Upper lobe of left lung (tissue), 6 donors: ENCODE measurements at regions not wholly inside any gene's neighbourhood (a gene's known extent, or its start where the extent isn't known, plus 50 kb on each side); places are given as distances from the start of the nearest gene placed in this dataset.

Experiments
- ATAC-seq, 2 donors: fragments of 200-7000 bp; cut with Tn5 transposase; one replicate each; pipeline ENCODE4 v1.9.1; 2022; ENCODE audit warnings: mild to moderate bottlenecking in 2 of 2, moderate library complexity in 2 of 2; ENCODE audit not compliant: low FRiP score in 2 of 2
- DNase-seq, 2 donors: peaks; one replicate each; pipeline ENCODE4 v3.0.0-alpha.2; 2019 to 2020
- H3K27ac ChIP-seq, 4 donors: fragments of 200-600 bp; sonication (generic); one replicate each; pipeline ENCODE4 v1.5.1; 2016 to 2019
- H3K27me3 ChIP-seq, 4 donors: fragments of 200-600 bp; sonication (generic); one replicate each; pipeline ENCODE4 v1.5.1; 2017 to 2019
- H3K36me3 ChIP-seq, 4 donors: fragments of 200-600 bp; sonication (generic); one replicate each; pipeline ENCODE4 v1.5.1; 2016 to 2019
- H3K4me1 ChIP-seq, 4 donors: fragments of 200-600 bp; sonication (generic); one replicate each; pipeline ENCODE4 v1.5.1; 2018 to 2019
- H3K4me3 ChIP-seq, 4 donors: fragments of 200-600 bp; sonication (generic); one replicate each; pipeline ENCODE4 v1.5.1; 2017 to 2019; ENCODE audit warnings: mild to moderate bottlenecking in 2 of 4, moderate library complexity in 1 of 4
- H3K9me3 ChIP-seq, 4 donors: fragments of 200-600 bp; sonication (generic); one replicate each; pipeline ENCODE4 v1.5.1; 2018 to 2019
- EP300 ChIP-seq, 4 donors: sonication (generic); formaldehyde crosslinking; IDR thresholded peaks; one replicate each; pipeline ENCODE4 v1.5.1; 2017; ENCODE audit warnings: antibody characterized with exemption in 4 of 4, control low read depth in 2 of 4
- POLR2A ChIP-seq, 4 donors: fragments of 450-650 bp; IDR thresholded peaks; one replicate each; pipeline ENCODE4 v1.5.1; 2016 to 2017; ENCODE audit warnings: antibody characterized with exemption in 4 of 4, mild to moderate bottlenecking in 2 of 4
- POLR2AphosphoS5 ChIP-seq, 2 donors: sonication (generic); formaldehyde crosslinking; IDR thresholded peaks; one replicate each; pipeline ENCODE4 v1.5.1; 2017; ENCODE audit warnings: antibody characterized with exemption in 2 of 2
- WGBS, 2 donors: methylation state at CpG; one replicate each; pipeline ENCODE4 v1.1.5; 2017 to 2018; 5-methylcytosine and 5-hydroxymethylcytosine counted together
- TF ChIP-seq, protein P1 (sequence below), 6 experiments: fragments of 450-650 bp in 4 of 6; fragments of 200-600 bp in 2 of 6; sonication (generic) in 2 of 6; IDR thresholded peaks; one replicate each; pipeline ENCODE4 v1.5.1; 2016 to 2019; ENCODE audit warnings: antibody characterized with exemption in 6 of 6
- donor health status: DM: no; HTN: no; CAD: no; lungs with moderate emphysema.
- donor health status: DM: no; HTN: yes; CAD: no; lungs with severe emphysema.

DNA sequence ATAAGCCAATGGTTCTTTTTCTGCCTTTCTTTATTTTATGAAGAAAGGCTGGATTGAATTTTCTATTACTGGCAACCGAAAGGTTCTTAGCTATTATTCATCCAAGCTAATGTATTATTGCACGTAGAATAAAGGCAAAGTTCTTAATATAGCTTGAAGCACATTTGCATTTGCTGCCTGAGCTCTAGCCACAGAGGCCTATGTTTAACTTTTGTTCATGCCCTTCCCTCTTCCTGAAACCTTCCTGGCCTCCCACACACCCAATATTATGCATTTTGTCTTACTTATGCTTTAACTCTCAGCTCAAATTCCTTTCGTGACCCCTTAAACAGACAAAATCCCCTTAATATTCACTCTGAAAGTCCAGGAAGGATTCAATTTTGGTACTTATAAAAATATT, 71.0 kb upstream of the ZNF280D start:
- Histone ChIP-seq H3K36me3 (no peaks in the 10 kb centered on the region), H3K4me1 (no peaks in the 10 kb centered on the region), H3K27ac (no peak overlapping the region), H3K27me3 (no peaks in the 10 kb centered on the region), H3K4me3 (no peak overlapping the region), H3K9me3 (peaks cover 0 to 15% (median 8%) of the 10 kb centered on the region in 4 donors)
- DNase-seq (no peak), ATAC-seq (no peak)
- 94 to 95% methylated on average over 3 of the region's 3 CpGs for WGBS, 2 donors
- TF ChIP-seq EP300 (IDR thresholded peaks at IDR 0.05) = no peak
- TF ChIP-seq POLR2AphosphoS5 (IDR thresholded peaks at IDR 0.05) = no peak
- no peak for TF ChIP-seq POLR2A (IDR thresholded peaks at IDR 0.05)
- TF ChIP-seq, protein P1, sequence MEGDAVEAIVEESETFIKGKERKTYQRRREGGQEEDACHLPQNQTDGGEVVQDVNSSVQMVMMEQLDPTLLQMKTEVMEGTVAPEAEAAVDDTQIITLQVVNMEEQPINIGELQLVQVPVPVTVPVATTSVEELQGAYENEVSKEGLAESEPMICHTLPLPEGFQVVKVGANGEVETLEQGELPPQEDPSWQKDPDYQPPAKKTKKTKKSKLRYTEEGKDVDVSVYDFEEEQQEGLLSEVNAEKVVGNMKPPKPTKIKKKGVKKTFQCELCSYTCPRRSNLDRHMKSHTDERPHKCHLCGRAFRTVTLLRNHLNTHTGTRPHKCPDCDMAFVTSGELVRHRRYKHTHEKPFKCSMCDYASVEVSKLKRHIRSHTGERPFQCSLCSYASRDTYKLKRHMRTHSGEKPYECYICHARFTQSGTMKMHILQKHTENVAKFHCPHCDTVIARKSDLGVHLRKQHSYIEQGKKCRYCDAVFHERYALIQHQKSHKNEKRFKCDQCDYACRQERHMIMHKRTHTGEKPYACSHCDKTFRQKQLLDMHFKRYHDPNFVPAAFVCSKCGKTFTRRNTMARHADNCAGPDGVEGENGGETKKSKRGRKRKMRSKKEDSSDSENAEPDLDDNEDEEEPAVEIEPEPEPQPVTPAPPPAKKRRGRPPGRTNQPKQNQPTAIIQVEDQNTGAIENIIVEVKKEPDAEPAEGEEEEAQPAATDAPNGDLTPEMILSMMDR (IDR thresholded peaks at IDR 0.05) = no peak

DNA sequence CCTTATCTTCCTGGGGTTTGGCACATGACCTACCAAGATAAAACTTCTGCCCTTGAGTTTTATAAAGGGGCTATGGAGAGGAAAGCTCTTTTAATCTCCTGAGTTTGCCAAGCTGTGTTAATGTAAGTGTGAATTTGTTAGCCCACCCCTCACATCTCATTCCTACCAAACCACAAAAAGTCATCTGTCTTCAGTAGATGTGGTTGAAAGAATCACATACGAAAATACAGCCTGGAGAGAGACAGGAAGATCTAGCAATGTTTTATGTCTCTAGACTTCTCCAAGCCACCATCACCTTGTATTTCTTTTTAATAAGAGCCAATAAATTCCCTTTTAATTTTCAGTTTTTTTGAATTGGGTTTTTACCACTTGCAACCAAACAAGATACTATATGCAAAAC, 68.9 kb upstream of the ZNF280D start:
- DNase-seq = no peak
- TF ChIP-seq EP300 (IDR thresholded peaks at IDR 0.05) = no peak
- TF ChIP-seq, protein P1 (IDR thresholded peaks at IDR 0.05) = no peak
- TF ChIP-seq POLR2A (IDR thresholded peaks at IDR 0.05) = no peak
- TF ChIP-seq POLR2AphosphoS5 (IDR thresholded peaks at IDR 0.05) = no peak
- Histone ChIP-seq H3K27ac (no peak overlapping the region), H3K36me3 (no peaks in the 10 kb centered on the region), H3K4me1 (no peaks in the 10 kb centered on the region), H3K4me3 (no peak overlapping the region), H3K9me3 (no peaks in the 10 kb centered on the region), H3K27me3 (no peaks in the 10 kb centered on the region)
- ATAC-seq = no peak
- 78 to 91% methylated on average over 1 of the region's 1 CpG for WGBS, 2 donors

DNA sequence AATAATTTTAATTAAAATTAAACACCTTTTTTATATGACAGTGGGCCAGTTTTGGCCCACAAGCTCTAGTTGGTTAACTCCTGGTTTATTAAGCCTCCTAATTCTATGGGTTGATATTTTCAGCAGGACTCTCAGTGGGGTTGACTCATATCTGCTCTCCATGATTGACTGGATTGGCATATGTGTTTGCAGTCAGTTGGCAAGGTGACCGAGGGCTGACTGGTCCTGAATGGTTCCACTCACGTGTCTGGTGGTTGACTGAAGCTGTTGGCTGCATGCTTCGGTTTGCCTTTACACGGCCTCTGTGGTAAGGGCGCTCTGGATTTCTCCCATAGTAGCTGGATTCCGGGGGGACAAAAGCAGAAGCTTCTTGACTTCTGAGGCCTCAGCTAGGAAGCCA, 65.3 kb upstream of the ZNF280D start:
- H3K4me3 ChIP-seq = no peak overlapping the region
- DNase-seq (no peak), ATAC-seq (no peak)
- no peak overlapping the region for H3K27ac ChIP-seq
- H3K27me3 ChIP-seq = no peaks in the 10 kb centered on the region
- no peaks in the 10 kb centered on the region for H3K4me1 ChIP-seq
- no peaks in the 10 kb centered on the region for H3K36me3 ChIP-seq
- 76 to 100% methylated on average over 4 to 6 of the region's 6 CpGs for WGBS, 2 donors
- H3K9me3 ChIP-seq = no peaks in the 10 kb centered on the region
- TF ChIP-seq POLR2A (IDR thresholded peaks at IDR 0.05) (no peak), EP300 (IDR thresholded peaks at IDR 0.05) (no peak), POLR2AphosphoS5 (IDR thresholded peaks at IDR 0.05) (no peak)
- TF ChIP-seq, protein P1 (IDR thresholded peaks at IDR 0.05) = no peak

DNA sequence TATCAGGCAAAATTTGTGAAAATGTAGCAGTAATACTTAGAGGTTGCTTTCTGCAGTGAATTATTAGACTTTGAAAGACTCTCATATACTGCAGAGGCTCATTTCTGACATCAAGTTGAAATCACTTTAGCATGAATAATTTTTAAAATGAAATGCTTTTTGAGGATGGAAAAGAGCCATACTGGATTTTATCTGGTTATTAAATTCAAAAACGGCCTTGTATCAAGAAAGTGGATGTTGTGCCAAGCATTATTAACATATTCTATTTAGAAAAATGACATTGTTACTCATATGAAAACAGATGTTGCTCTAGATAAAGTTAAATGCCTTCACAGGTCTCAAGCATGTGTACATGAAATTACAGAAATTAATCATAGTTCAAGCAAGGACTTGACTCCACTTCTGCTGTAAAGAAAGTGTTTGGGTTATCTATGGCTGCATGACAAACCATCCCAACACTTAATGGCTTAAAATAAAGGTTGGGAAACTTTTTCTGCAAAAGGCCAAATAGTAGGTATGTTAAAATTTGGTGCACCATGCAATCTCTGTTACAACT, 64.5 kb upstream of the ZNF280D start:
- H3K36me3 ChIP-seq = no peaks in the 10 kb centered on the region
- no peaks in the 10 kb centered on the region for H3K27me3 ChIP-seq
- no peaks in the 10 kb centered on the region for H3K4me1 ChIP-seq
- WGBS, 2 donors = 43 to 55% methylated on average over 1 of the region's 1 CpG
- no peak overlapping the region for H3K27ac ChIP-seq
- H3K4me3 ChIP-seq = no peak overlapping the region
- ATAC-seq (no peak), DNase-seq (no peak)
- H3K9me3 ChIP-seq = peaks cover 0 to 3% (median 0%) of the 10 kb centered on the region in 4 donors
- TF ChIP-seq POLR2A (IDR thresholded peaks at IDR 0.05) (no peak), POLR2AphosphoS5 (IDR thresholded peaks at IDR 0.05) (no peak), EP300 (IDR thresholded peaks at IDR 0.05) (no peak)

DNA sequence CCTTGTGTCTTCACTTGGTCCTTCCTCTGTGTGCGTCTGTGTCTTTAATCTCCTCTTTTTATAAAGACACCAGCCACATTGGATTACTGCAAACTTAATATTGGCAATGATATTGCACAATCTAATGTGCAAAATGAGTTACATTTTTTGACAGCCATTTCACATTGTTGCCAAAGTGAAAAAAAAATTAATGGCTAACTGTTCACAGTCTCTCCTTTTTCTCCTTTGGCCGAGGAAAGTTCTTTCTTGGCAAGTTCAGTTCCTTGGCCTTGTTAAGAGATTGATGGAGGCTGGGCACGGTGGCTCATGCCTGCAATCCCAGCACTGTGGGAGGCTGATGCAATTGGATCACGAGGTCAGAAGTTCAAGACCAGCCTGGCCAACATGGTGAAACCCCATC, 62.2 kb upstream of the ZNF280D start:
- Histone ChIP-seq H3K4me1 (no peaks in the 10 kb centered on the region), H3K4me3 (no peak overlapping the region), H3K36me3 (no peaks in the 10 kb centered on the region), H3K9me3 (peaks cover 0 to 3% (median 1%) of the 10 kb centered on the region in 4 donors), H3K27me3 (no peaks in the 10 kb centered on the region), H3K27ac (no peak overlapping the region)
- peak in 1 of 2 donors; percentile 42 for ATAC-seq
- WGBS, 2 donors = 65 to 74% methylated on average over 4 of the region's 4 CpGs
- TF ChIP-seq, protein P1 (IDR thresholded peaks at IDR 0.05) = no peak
- TF ChIP-seq EP300 (IDR thresholded peaks at IDR 0.05) (no peak), POLR2A (IDR thresholded peaks at IDR 0.05) (no peak), POLR2AphosphoS5 (IDR thresholded peaks at IDR 0.05) (no peak)
- no peak for DNase-seq
